ENCODE measurements at regions not wholly inside any gene's neighbourhood (a gene's known extent, or its start where the extent isn't known, plus 50 kb on each side); places are given as distances from the start of the nearest gene placed in this dataset.
A peak's percentile ranks its signal among the peaks of the same experiment; 100 is the strongest.

DNA sequence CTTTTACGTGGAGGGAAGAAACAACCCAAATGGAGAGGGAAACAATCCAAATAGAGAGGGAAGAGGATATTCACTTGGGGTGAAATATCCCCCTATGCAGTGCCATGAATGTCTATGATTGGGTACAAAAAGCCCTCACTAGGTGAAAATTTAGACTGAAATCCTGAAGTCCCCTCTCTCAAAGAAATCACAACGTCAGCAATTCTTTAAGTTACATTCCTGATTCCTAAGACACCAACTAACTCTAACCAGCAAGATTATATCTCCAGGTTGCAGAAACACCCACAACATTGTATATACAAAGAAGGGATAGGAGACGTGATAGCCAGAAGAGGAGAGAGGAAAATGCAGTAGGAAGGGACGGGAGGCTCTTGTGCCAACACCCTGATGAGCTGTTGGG is 374.3 kb downstream of the DCAF12L2 start:
- no peak for DNase-seq

DNA sequence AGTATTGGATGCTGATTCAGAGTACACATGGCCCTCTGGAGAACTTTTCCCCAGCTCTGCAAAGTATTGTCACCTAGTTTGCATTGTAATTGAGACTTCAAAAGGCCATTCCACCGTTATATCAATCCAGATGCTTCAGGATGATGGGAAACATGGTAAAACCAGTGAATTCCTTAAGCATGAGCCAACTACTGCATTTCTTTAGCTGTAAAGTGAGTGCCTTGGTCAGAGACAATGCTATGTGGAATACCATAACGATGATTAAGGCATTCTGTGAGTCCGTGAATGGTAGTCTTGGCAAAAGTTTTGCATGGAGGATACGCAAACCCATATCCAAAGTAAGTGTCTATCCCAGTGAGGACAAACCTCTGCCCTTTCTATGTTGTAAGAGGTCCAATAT is 355.2 kb downstream of the DCAF12L2 start:
- no peak for DNase-seq

DNA sequence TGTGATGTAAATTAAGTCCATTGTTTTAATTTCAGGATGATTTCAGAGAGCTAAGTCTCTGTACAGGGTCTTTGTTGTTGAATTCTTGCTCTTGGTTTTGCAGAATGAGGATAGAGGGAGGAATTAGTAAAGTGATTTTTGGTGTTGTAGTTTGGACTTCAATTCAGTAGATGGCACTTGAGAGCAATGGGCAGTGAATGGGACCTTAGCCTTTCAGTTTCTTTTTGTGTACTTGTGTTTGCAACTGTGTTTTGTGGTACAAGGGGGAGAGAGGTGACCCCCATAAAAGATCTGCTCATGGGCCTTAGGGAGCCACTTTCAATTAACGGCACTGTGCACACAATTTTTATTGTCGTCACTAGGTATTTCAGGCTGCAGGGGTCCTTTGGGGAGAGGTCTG is 340.0 kb downstream of the DCAF12L2 start:
- no peak for DNase-seq

DNA sequence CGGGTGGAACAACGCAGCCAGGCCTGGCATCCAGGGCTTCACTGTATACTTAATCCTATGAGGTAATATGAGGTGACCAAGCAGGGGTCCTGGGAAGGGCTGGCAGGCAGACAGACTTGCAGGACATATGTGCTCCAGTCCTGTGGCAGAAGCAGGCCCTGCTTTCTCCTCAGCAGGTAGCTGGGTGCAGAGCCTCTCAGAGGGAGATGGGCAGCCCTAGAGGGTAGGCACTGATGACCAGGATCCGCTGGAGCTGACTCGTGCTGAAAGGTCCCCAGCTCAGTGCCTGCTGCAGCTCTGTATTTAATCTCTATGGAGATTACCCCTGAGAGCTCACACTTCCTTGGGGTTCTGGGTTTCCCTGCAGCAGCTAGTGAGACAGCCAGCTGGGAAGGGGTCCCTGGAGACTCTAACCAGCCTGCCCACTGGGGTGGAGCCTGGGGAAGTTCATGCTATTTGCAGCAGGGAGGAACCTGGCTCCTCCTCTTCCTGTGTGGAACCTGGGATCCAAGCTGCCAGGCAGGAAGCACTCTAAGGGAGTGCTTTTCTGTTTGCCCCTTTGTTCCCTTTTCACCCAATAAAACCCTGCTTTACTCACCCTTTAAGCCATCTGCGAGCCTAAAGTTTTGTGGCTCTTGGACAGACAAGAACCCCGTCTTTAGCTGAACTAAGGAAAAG is 339.2 kb downstream of the DCAF12L2 start:
- peak in 1 of 56 donors; percentile 1 for DNase-seq

DNA sequence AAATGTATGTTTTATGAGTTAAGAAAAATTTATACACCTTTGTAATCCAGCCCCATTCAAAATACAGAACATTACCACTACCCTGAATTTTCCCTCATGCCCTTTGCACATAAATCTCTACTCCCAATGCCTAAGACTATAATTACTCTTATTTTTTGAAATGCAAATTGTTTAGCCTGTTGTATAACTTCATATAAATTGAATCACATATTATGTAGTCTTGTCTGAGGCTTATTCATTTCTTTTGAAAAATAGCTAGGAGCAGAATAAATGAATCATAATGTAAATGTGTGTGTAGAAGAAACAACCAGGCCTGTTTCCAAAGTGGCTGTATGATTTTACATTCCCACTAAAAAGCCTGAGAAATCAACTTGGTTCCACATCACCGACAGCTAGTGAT is 319.8 kb downstream of the DCAF12L2 start:
- DNase-seq: no peak

DNA sequence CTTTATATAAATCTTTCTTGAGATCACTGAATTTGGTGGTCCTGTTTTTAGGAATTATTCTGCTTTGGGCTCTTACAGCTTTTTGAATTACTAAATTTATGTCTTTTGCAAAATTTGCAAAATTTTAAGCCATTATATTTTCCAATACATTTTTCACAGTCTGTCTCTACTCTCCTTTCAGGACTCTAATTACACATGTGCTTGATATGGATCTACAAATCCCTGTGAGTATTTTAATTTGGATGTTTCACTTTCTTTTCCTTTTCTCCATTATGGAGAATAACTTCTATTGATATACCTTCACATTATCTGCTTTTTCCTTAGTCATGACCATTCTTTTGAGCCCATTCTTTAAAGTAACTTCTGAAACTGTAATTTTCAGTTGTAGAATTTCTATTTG is 315.4 kb downstream of the DCAF12L2 start:
- DNase-seq: no peak

DNA sequence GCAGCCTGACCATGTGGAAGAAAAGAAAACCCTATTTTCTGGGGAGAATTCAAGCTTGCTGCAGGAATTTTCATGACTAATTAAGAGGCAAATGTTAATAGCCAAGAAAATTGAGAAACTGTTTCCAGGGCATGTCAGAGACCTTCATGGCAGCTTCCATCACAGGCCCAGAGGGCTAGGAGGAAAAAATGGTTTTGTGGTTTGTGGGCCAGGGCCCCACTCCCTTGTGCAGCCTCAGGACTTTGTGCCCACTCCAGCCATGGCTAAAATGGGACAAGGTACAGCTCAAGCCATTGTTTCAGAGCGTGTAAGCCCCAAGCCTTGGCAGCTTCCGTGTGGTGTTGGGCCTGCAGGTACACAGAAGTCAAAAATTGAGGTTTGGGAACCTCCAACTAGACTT is 282.9 kb downstream of the DCAF12L2 start:
- DNase-seq: no peak

DNA sequence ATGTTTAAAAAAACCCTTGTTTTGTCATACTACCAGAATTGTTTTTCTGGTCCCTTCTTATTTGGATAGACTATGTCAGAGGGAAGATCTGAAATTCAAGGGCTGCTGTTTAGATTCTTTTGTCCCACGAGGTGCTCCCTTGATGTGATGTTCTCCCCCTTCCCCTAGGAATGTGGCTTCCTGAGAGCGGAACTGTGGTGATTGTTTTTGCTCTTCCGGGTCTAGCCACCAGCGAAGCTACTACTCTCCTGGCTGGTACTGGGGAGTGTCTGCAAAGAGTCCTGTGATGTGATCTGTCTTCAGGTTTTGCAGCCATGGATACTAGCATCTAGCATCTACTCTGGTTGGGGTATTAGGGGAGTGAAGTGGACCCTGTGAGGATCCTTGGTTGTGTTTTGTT is 271.1 kb downstream of the DCAF12L2 start:
- no peak for DNase-seq

DNA sequence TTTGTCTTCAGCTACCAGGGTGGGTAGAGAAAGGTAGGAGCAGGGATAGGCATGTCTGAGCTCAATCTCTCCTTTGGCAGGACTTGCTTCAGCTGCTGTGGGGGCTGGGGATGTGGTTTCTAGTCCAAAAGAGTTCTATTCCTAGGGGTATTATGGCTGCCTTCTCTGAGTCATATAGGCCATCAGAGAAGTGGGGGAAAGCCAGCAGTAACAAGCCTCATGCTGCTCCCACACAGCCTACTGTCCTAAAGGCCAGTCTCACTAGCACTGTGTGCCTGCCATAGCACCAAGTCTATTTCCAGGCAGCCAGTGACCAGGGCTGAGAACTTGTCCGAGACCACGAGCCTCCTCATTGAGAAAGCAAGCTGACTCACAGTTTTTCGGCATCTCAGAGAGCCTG is 270.6 kb downstream of the DCAF12L2 start:
- DNase-seq: no peak

DNA sequence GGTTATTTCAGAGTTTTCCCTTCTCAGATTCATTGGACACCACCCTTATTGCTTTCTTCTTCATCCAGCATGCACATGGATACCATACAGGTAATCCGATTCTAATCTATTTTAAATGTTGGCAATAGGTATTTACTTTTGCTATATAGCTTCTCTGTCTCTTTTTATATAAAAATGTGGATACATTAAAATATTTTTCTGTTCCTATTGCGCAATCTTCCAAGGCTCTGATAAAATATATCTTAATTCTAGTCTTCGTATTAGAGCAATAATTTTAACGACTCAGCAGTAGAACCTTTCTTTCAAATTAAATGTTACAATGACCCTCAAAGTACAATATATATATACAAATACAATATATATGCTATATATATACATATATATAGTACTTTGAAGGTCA is 239.8 kb downstream of the DCAF12L2 start:
- DNase-seq: no peak

DNA sequence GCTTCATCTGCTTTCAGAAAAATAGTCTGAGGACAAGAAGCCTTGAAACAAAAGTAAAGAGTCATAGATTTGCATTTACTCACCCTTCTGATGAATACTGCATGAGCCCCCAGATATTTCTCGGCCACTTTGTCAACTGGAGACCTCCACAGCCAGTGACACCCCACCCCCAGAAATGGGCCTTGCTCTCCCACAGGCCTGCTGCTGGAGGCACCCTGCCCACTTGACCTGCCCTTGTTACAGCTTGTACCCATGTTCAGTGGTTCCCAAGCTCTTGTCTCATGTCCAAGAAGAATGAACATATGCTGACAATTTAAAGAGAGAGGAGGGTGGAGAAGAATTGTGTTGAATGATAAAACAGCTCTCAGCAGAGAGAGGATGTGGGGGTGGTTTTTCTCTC is 225.1 kb downstream of the DCAF12L2 start:
- no peak for DNase-seq

DNA sequence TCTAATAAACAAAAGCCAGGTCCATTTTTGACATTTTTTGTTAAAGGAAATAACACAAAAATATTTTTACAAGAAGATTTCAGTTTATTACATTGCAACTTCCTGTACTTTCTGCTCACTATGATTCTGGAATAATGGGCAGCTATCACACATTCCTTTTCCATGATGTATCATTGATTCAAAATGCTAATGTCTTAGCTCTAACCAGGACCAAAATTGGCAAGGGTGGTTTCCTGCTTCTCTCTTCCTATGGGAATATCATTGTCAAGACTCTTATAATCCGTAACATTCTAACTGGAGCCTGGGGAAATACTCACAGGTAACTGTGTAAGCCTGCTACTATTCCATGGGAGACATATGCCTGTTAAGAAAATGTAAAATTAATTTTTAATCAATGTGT is 218.6 kb downstream of the DCAF12L2 start:
- no peak for DNase-seq

DNA sequence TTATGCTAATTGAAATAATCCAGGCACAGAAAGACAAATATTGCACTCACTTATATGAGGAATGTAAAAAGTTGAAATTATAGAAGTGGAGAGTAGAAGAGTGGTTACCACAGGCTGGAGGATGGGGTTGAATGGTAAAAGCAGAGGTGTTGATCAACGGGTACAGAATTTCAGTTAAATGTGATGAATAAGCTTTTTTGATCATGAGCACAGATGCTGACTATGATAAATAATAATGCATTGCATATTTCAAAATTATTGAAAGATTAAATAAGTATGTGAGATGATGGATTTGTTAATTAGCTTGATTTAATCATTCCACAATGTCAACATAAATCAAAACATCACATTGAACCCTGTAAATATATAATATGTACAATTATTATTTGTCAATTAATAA is 213.1 kb downstream of the DCAF12L2 start:
- DNase-seq: no peak

DNA sequence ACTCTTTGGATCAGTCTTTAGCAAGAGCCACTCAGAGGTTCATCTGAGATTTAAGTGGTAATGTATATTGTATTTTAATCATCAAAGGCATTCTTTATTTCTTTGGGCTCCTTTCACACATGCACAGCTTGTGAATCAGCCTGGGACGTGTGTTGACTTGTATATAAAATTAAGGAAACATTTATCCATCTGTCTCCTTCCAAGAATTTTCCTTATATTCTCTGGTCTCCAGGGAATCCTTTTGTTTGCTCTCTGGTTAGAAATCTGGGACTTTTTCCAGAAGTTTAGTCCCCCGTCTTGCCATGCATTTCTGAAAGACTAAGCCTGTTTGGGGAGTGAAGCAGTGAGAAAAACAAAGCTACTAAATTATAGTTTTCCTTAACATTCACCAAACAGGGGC is 212.3 kb downstream of the DCAF12L2 start:
- no peak for DNase-seq

DNA sequence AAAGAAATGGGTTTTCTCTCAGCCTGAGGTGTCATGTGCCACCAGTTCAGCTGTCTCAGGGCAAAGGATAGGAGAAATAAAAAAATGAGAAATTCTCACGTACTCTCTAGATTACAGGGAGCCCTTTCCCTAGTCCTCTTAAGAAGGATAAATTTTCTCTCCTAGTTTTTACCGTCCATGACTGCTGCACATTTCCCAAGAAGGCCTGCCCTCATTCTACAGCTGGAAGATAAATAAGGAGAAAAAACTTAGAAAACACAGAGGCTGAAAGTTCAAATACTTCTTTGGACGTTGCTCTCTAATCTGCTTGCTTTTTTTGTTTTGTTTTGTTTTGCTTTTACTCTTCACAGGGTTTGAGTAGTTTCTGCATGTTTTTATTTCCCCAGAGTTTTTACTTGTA is 211.9 kb downstream of the DCAF12L2 start:
- DNase-seq: no peak

DNA sequence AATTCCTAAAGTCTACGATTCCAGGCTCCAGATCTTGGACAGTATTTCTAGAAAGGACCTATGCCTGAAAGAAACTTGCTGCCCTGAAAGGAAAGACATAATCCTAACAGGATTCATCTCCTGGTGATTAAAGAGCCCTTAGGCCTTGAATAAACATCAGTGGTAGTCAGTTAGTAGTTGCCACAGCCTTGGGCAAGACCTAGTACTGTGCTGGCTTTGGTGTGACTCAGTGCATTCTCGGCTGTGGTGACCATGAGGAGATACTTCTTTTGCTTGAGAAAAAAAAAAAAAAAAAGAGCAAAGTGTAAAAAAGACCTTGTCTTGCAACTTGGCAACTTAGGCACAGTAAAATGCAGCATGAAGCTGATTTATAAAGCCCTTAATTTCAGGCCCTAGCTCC is 188.2 kb downstream of the DCAF12L2 start:
- DNase-seq: no peak

DNA sequence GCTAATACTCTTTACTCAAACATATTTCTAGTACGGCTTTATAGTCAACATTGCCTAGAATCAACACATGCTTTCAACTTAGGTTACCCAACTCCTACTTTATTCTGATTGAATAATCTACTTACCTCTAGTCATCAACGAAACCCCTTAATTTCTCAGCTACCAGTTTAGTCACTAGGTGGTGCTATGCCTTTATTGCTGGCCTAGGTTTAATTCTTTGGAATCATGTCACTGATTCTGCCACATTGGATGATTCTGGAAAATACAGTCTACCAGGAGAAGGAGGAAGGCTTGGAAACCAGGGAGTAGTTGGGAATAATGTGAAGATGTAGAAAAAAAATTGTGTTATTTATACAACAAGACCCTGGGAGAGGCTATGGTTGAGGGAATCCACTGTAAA is 167.7 kb downstream of the DCAF12L2 start:
- DNase-seq: no peak

DNA sequence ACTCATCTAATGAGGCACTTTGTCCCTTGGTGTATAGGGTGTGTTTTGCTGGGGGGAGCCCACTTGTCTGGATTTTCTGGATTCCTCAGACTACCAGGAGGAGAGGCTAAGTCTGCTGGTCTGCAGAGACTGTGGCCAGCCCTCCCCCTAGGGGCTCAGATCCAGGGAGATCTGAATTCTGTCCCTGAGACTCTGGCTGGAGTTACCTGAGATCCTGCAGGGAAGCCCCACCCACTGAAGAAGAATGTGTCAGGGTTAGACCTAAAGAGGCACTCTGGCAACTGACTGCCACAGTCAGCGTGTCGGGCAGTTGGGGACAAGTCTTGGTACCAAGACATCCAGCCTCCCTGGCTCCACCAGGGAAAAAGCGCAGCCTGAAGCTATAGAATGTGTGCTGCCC is 138.9 kb downstream of the DCAF12L2 start:
- no peak for DNase-seq

DNA sequence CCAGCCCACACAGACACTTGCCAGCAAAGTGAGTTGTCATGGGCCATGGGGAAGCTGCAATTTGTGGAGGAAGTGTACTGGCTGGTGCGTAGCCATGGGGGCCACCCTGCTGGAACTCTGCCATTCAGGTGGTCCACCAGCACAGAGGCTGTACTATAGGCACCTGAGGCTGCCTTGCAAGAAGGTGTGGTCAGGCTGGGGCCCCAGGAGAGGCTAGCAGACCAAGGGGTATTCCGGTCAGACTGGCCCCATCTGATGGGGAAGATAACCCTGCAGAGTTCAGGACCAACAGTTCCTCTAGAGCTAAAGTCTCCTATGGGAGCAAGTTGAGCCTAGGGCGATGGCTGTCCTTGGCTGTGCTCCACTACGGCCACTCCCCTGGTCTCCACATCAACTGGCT is 136.1 kb downstream of the DCAF12L2 start:
- no peak for DNase-seq

DNA sequence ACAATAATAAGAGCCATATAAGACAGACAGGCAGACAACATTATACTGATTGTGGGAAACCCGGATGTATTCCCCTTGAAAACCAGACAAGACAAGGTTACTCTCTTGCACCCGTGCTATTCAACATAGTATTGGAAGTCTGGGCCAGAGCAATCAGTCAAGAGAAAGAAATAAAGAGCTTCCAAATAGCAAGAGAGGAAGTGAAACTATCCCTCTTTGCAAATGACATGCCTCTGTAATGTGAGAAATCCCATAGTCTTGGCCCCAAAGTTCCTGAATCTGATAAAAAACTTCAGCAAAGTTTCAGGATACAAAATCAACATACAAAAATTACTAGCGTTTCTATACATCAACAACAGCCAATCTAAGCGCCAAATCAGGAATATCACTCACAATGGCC is 102.1 kb downstream of the DCAF12L2 start:
- DNase-seq: no peak

DNA sequence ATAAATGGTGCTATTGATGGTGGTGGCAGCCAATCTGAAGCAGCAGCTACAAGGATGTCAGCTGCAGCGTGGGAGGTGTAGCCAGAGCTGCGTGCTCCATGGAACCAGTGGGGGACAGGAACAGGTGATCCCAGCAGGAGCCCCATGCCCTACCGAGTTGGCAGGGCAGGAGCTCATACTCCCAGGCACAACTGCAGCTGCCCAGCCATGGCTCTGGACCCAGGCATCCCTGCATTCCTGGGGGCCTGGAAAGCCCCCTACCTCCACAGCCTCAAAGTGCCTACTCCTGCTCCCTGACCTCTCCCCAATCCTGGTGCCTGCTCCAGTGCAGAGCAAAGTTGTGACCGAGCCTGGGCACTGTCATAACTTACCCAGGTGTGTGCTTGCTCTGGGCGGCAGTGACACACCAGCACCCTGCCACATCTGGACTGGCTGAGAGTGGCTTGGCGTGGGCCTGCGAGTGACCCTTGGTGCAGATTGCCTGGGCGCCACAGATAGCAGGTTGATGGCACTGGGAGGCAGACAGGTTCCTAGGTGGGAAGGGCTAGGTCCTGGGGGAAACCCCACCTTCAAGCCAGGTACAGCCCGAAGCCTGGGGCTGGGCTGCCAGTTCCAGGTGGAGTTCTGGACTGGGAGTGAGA is 101.1 kb downstream of the DCAF12L2 start:
- no peak for DNase-seq

DNA sequence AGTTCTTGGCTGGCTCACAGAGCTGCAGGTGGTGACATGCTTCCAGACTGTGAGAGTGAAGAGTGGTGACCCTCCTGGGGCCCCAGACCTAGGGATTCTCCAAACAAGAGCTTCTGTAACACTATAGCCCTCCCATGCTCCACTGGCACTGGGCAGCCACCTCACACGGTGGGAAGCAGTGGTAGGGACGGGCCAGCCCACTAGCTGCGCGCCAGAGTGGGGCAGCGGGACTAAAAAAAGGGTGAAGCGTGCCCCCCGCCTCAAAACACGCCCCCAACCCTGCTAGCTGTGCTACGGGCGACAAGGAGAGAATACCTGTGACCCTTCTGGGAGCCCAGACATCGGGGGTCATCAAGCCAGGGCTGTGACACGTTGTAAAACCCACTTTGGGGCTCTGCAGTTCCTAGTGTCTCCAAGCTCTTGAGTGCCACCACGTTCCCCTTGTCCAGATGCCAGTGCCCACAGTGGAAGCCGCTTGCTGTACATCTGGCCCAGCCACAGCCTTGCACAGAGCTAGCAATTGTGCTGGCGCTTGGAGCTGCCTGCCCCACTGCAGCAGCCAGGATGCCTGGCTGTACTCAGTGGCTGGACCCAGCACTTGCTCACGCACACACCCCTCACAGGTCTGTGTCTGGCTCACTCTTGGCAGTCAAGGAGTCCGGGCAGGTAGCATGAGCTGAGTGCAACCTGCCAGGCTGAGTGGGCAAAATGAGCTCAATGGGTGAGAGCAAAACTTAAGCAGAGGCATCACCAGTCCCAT is 100.0 kb downstream of the DCAF12L2 start:
- peak in 1 of 56 donors; percentile 0 for DNase-seq

Data from amygdala (tissue), 56 donors.